ENCODE measurements at regions not wholly inside any gene's neighbourhood (a gene's known extent, or its start where the extent isn't known, plus 50 kb on each side); places are given as distances from the start of the nearest gene placed in this dataset.

- POLR2A ChIA-PET: no interaction called here
- Histone ChIP-seq H3K4me3 (ENCODE audit: low read depth, low read length) (no peak overlapping the region), H3K4me1 (ENCODE audit: control insufficient read depth, insufficient read depth, low read length) (no peaks in the 10 kb centered on the region), H3K9me3 (ENCODE audit: control insufficient read depth, insufficient read depth, low read depth, low read length) (no peaks in the 10 kb centered on the region), H3K27ac (ENCODE audit: extremely low read depth, low read depth, low read length) (no peak overlapping the region), H3K36me3 (ENCODE audit: control insufficient read depth in 2 of 2, insufficient read depth in 1 of 2, low read length in 2 of 2) (no peaks in the 10 kb centered on the region)
- CTCF ChIA-PET: interaction anchor here (0.6 kb wide), 1 partner anchor 116 kb away, joined by 3 read pairs; no protein-coding TSS in a partner anchor
- no peak for TF ChIP-seq ZNF560 (tag by site-specific recombination; IDR thresholded peaks at IDR 0.05; ENCODE audit: borderline replicate concordance)
- no peak for TF ChIP-seq ZNF561 (tag by site-specific recombination; IDR thresholded peaks at IDR 0.05; ENCODE audit: borderline replicate concordance)
- TF ChIP-seq ZNF362 (tag by site-specific recombination; IDR thresholded peaks at IDR 0.05): no peak
- no peak for TF ChIP-seq ZNF157 (tag by site-specific recombination; IDR thresholded peaks at IDR 0.05)
- no peak for TF ChIP-seq ZNF23 (tag by site-specific recombination; IDR thresholded peaks at IDR 0.05; ENCODE audit: borderline replicate concordance)
- no peak for TF ChIP-seq ZNF623 (tag by site-specific recombination; IDR thresholded peaks at IDR 0.05)
- TF ChIP-seq EGR2 (tag by site-specific recombination; IDR thresholded peaks at IDR 0.05; ENCODE audit: low read depth): no peak
- no peak for TF ChIP-seq ZNF596 (tag by site-specific recombination; IDR thresholded peaks at IDR 0.05)
- no peak for TF ChIP-seq ZBTB48 (tag by site-specific recombination; IDR thresholded peaks at IDR 0.05)
- no peak for TF ChIP-seq PRDM2 (tag by site-specific recombination; IDR thresholded peaks at IDR 0.05; ENCODE audit: borderline replicate concordance)
- no peak for TF ChIP-seq ZNF324 (tag by site-specific recombination; IDR thresholded peaks at IDR 0.05)
- TF ChIP-seq ZSCAN18 (tag by site-specific recombination; IDR thresholded peaks at IDR 0.05): no peak
- TF ChIP-seq ZBTB20 (tag by site-specific recombination; IDR thresholded peaks at IDR 0.05): no peak
- no peak for TF ChIP-seq ELK4 (IDR thresholded peaks at IDR 0.05; ENCODE audit: borderline replicate concordance, low read depth, low read length)
- no peak for TF ChIP-seq ZBTB1 (tag by site-specific recombination; IDR thresholded peaks at IDR 0.05)
- TF ChIP-seq ZNF654 (tag by site-specific recombination; IDR thresholded peaks at IDR 0.05; ENCODE audit: low read depth): no peak
Observed at GRCh38 chr15:35813573-35813972, 267.6 kb upstream of the DPH6 start.

- Histone ChIP-seq H3K9me3 (ENCODE audit: control insufficient read depth, insufficient read depth, low read depth, low read length) (no peaks in the 10 kb centered on the region), H3K4me1 (ENCODE audit: control insufficient read depth, insufficient read depth, low read length) (no peaks in the 10 kb centered on the region), H3K4me3 (ENCODE audit: low read depth, low read length) (no peak overlapping the region), H3K36me3 (ENCODE audit: control insufficient read depth in 2 of 2, insufficient read depth in 1 of 2, low read length in 2 of 2) (no peaks in the 10 kb centered on the region), H3K27ac (ENCODE audit: extremely low read depth, low read depth, low read length) (no peak overlapping the region)
- ChIA-PET POLR2A (no interaction called here), CTCF (no interaction called here)
- no peak for TF ChIP-seq ZNF239 (tag by site-specific recombination; IDR thresholded peaks at IDR 0.05)
- no peak for TF ChIP-seq ZNF558 (tag by site-specific recombination; IDR thresholded peaks at IDR 0.05)
- no peak for TF ChIP-seq ZNF473 (tag by site-specific recombination; IDR thresholded peaks at IDR 0.05)
- TF ChIP-seq CTCF (tag by site-specific recombination; IDR thresholded peaks at IDR 0.05): no peak
- TF ChIP-seq ZNF776 (tag by site-specific recombination; IDR thresholded peaks at IDR 0.05; ENCODE audit: borderline replicate concordance): no peak
- TF ChIP-seq ZNF660 (tag by site-specific recombination; IDR thresholded peaks at IDR 0.05): no peak
- no peak for TF ChIP-seq PATZ1 (tag by site-specific recombination; IDR thresholded peaks at IDR 0.05)
Observed at GRCh38 chr15:35818846-35819245, 272.9 kb upstream of the DPH6 start.

All from HEK293 (cell line).